H1 (cell line): ENCODE measurements at regions not wholly inside any gene's neighbourhood (a gene's known extent, or its start where the extent isn't known, plus 50 kb on each side); places are given as distances from the start of the nearest gene placed in this dataset.

ENCODE experiments used
- CTCF ChIA-PET: fragments of 300-600 bp; sonication (Branson Sonifier 250); formaldehyde crosslinking; loops from one replicate; lab custom pipeline; 2021; ENCODE audit not compliant: partially characterized antibody; lab: Charles Lee
- POLR2A ChIA-PET: fragments of 300-600 bp; sonication (Branson Sonifier 250); formaldehyde crosslinking; loops from one replicate; lab custom pipeline; 2021; ENCODE audit warnings: inconsistent platforms; ENCODE audit not compliant: partially characterized antibody; lab: Charles Lee
- DNase-seq, 2 experiments: peaks; one replicate each; pipeline versions ENCODE4 v3.0.0 to v3.0.0-alpha.2; 2010 to 2022; ENCODE audit warnings: low spot score in 2 of 2, low read depth in 1 of 2, mixed read lengths in 1 of 2
- FAIRE-seq: peaks from 2 replicates; lab custom pipeline; 2011; peaks lifted over from hg19 to GRCh38; lab: Jason Lieb, UNC
- H2AFZ ChIP-seq: 2 replicates; pipeline ENCODE4 v1.8.1; 2012; ENCODE audit warnings: low read length, inconsistent platforms
- H2AK5ac ChIP-seq: 2 replicates; pipeline ENCODE4 v1.6.1; 2013; ENCODE audit warnings: low read depth, low read length
- H2BK120ac ChIP-seq: replicated peaks from 2 replicates; pipeline ENCODE3; 2013; ENCODE audit warnings: low read depth, low read length, inconsistent platforms
- H2BK12ac ChIP-seq: 2 replicates; pipeline ENCODE4 v1.6.1; 2013; ENCODE audit warnings: low read depth, low read length
- H2BK15ac ChIP-seq: 2 replicates; pipeline ENCODE4 v1.6.1; 2013; ENCODE audit warnings: low read length
- H2BK20ac ChIP-seq: 2 replicates; pipeline ENCODE4 v1.6.1; 2013; ENCODE audit warnings: low read length
- H2BK5ac ChIP-seq: 2 replicates; pipeline ENCODE4 v1.6.1; 2013; ENCODE audit warnings: low read depth, low read length
- H3K14ac ChIP-seq: 2 replicates; pipeline ENCODE4 v1.6.1; 2013; ENCODE audit warnings: inconsistent platforms; ENCODE audit not compliant: insufficient read length
- H3K18ac ChIP-seq: 2 replicates; pipeline ENCODE4 v1.6.1; 2013; ENCODE audit warnings: low read length; ENCODE audit errors: extremely low read depth
- H3K23ac ChIP-seq: 2 replicates; pipeline ENCODE4 v1.6.1; 2013; ENCODE audit warnings: inconsistent platforms; ENCODE audit not compliant: insufficient read length
- H3K23me2 ChIP-seq: 2 replicates; pipeline ENCODE4 v1.6.1; 2013; ENCODE audit warnings: low read depth, low read length
- H3K27ac ChIP-seq: 2 replicates; pipeline ENCODE4 v1.6.1; 2011; ENCODE audit warnings: low read depth, low read length, inconsistent platforms
- H3K27me3 ChIP-seq, 4 experiments: replicated peaks in 1 of 4; 1 replicate in 1 of 4; 2 replicates in 3 of 4; pipeline versions ENCODE4 v1.6.1 to v1.8.1; 2011 to 2013; ENCODE audit warnings: low read length in 3 of 4, mild to moderate bottlenecking in 3 of 4, inconsistent platforms in 2 of 4, mixed read lengths in 2 of 4, moderate library complexity in 1 of 4; ENCODE audit not compliant: control insufficient read depth in 3 of 4, insufficient read depth in 3 of 4; ENCODE audit errors: extremely low read depth in 1 of 4
- H3K36me3 ChIP-seq, 4 experiments: 2 replicates each; pipeline versions ENCODE4 v1.6.1 to v1.8.1; 2011 to 2013; ENCODE audit warnings: mild to moderate bottlenecking in 4 of 4, low read length in 3 of 4, moderate library complexity in 2 of 4, control low read depth in 1 of 4, inconsistent platforms in 1 of 4; ENCODE audit not compliant: insufficient read depth in 4 of 4, control insufficient read depth in 2 of 4
- H3K4ac ChIP-seq: replicated peaks from 2 replicates; pipeline ENCODE3; 2013; ENCODE audit warnings: low read length, low read depth, mixed read lengths, inconsistent platforms; ENCODE audit not compliant: insufficient read length
- H3K4me1 ChIP-seq, 4 experiments: replicated peaks in 1 of 4; 1 replicate in 1 of 4; 2 replicates in 3 of 4; pipeline versions ENCODE4 v1.6.1 to v1.8.1; 2011 to 2013; ENCODE audit warnings: low read length in 3 of 4, inconsistent platforms in 2 of 4, mixed read lengths in 1 of 4; ENCODE audit not compliant: insufficient read depth in 4 of 4, control insufficient read depth in 3 of 4
- H3K4me2 ChIP-seq, 2 experiments: 2 replicates each; pipeline versions ENCODE4 v1.6.1 to v1.8.1; 2011 to 2013; ENCODE audit warnings: low read depth in 2 of 2, low read length in 2 of 2, control low read depth in 1 of 2, inconsistent platforms in 1 of 2, mild to moderate bottlenecking in 1 of 2; ENCODE audit not compliant: insufficient read depth in 1 of 2
- H3K4me3 ChIP-seq, 4 experiments: fragments of 200-600, 300-600 bp in 1 of 4; sonication (generic), shearing (Covaris generic), sonication (Bioruptor Twin) in 1 of 4; 2 replicates each; pipeline versions ENCODE4 v1.5.1 to v1.8.1; 2011 to 2016; ENCODE audit warnings: low read length in 4 of 4, low read depth in 3 of 4, control low read depth in 2 of 4, inconsistent platforms in 2 of 4, mild to moderate bottlenecking in 2 of 4, mixed read lengths in 1 of 4, moderate library complexity in 1 of 4; ENCODE audit not compliant: insufficient read depth in 2 of 4; ENCODE audit errors: extremely low read depth in 1 of 4
- H3K56ac ChIP-seq: replicated peaks from 2 replicates; pipeline ENCODE3; 2013; ENCODE audit warnings: low read depth, mild to moderate bottlenecking, mixed read lengths, low read length, inconsistent platforms; ENCODE audit not compliant: insufficient read length
- H3K79me1 ChIP-seq: 2 replicates; pipeline ENCODE4 v1.6.1; 2013; ENCODE audit warnings: low read depth, low read length, control low read depth
- H3K79me2 ChIP-seq, 2 experiments: 2 replicates each; pipeline versions ENCODE4 v1.6.1 to v1.8.1; 2012 to 2013; ENCODE audit warnings: low read length in 2 of 2, mild to moderate bottlenecking in 2 of 2, inconsistent platforms in 1 of 2; ENCODE audit not compliant: insufficient read depth in 2 of 2, control insufficient read depth in 1 of 2
- H3K9ac ChIP-seq, 4 experiments: replicated peaks in 1 of 4; 1 replicate in 1 of 4; 2 replicates in 3 of 4; pipeline versions ENCODE4 v1.6.1 to v1.8.1; 2011 to 2013; ENCODE audit warnings: low read depth in 3 of 4, low read length in 3 of 4, control low read depth in 2 of 4, mild to moderate bottlenecking in 2 of 4, moderate library complexity in 2 of 4, inconsistent platforms in 1 of 4; ENCODE audit errors: extremely low read depth in 1 of 4
- H3K9me3 ChIP-seq, 2 experiments: 2 replicates each; pipeline versions ENCODE4 v1.6.1 to v1.8.1; 2012 to 2013; ENCODE audit warnings: mild to moderate bottlenecking in 2 of 2, moderate library complexity in 2 of 2, control low read depth in 1 of 2, inconsistent platforms in 1 of 2, low read depth in 1 of 2, low read length in 1 of 2, mixed read lengths in 1 of 2; ENCODE audit not compliant: insufficient read depth in 2 of 2
- H4K20me1 ChIP-seq, 2 experiments: replicated peaks in 1 of 2; 2 replicates each; pipeline versions ENCODE3 to v1.8.1; 2011 to 2013; ENCODE audit warnings: inconsistent platforms in 2 of 2, low read length in 2 of 2, mild to moderate bottlenecking in 1 of 2; ENCODE audit not compliant: insufficient read depth in 2 of 2, control insufficient read depth in 1 of 2
- H4K5ac ChIP-seq: 2 replicates; pipeline ENCODE4 v1.6.1; 2013; ENCODE audit warnings: low read length, low read depth, mixed read lengths, inconsistent platforms; ENCODE audit not compliant: insufficient read length
- H4K8ac ChIP-seq: 2 replicates; pipeline ENCODE4 v1.8.0; 2013; ENCODE audit warnings: mild to moderate bottlenecking, moderate library complexity, low read length, inconsistent platforms; ENCODE audit not compliant: insufficient read depth; ENCODE audit errors: extremely low read depth
- H4K91ac ChIP-seq: replicated peaks from 2 replicates; pipeline ENCODE3; 2013; ENCODE audit warnings: low read length, mixed read lengths, inconsistent platforms; ENCODE audit not compliant: insufficient read length
- BACH1 ChIP-seq: IDR thresholded peaks from 2 replicates; pipeline ENCODE4 v1.6.1; 2012; ENCODE audit warnings: low read length, improper control_type of control experiment
- CREB1 ChIP-seq: IDR thresholded peaks from 2 replicates; pipeline ENCODE4 v1.6.1; 2012; ENCODE audit warnings: inconsistent platforms
- PHF8 ChIP-seq: fragments of 200-600 bp; sonication (generic); conservative IDR thresholded peaks from 2 replicates; pipeline ENCODE4 v1.7.1; 2012; ENCODE audit warnings: low read depth, mild to moderate bottlenecking, inconsistent platforms, low read length, moderate library complexity
- SIX5 ChIP-seq: IDR thresholded peaks from 2 replicates; pipeline ENCODE4 v1.6.1; 2011; ENCODE audit warnings: mild to moderate bottlenecking, low read depth, low read length
- USF2 ChIP-seq: IDR thresholded peaks from 2 replicates; pipeline ENCODE4 v1.6.1; 2011; ENCODE audit warnings: low read length, improper control_type of control experiment
- WGBS, 2 experiments: shearing (Covaris generic) in 1 of 2; methylation state at CpG; one replicate each; pipeline versions ENCODE4 v1.1.6 to v1.1.7; 2013 to 2015; ENCODE audit warnings: low lambda C conversion rate in 2 of 2, mixed read lengths in 2 of 2, inconsistent platforms in 1 of 2, low coverage in 1 of 2, missing lambda C conversion rate in 1 of 2; ENCODE audit not compliant: insufficient replicate concordance in 2 of 2, insufficient coverage in 1 of 2, insufficient read length in 1 of 2; ENCODE audit errors: extremely low coverage in 1 of 2, missing lambda C conversion rate in 1 of 2; 5-methylcytosine and 5-hydroxymethylcytosine counted together

GRCh38 chr6:9307187-9307586 lies 871.8 kb upstream of the SLC35B3 start:
- FAIRE-seq (no peak), DNase-seq (no peak)
- H4K8ac ChIP-seq, result no peak overlapping the region
- H3K14ac ChIP-seq, result no peak overlapping the region
- H3K18ac ChIP-seq, result no peak overlapping the region
- H2BK15ac ChIP-seq, result no peak overlapping the region
- no peak overlapping the region for H2BK12ac ChIP-seq
- H3K79me2 ChIP-seq, result no peaks in the 10 kb centered on the region
- H2BK120ac ChIP-seq, result no peak overlapping the region
- no peak overlapping the region for H3K9ac ChIP-seq
- H3K27me3 ChIP-seq, result no peaks in the 10 kb centered on the region
- ChIA-PET CTCF (no interaction called here), POLR2A (interaction anchor here (0.7 kb wide), 2 partner anchors 43 to 106 kb away, joined by 4 read pairs; no protein-coding TSS in a partner anchor)
- no peaks in the 10 kb centered on the region for H4K20me1 ChIP-seq
- H4K5ac ChIP-seq, result no peak overlapping the region
- H3K4ac ChIP-seq, result no peak overlapping the region
- H3K27ac ChIP-seq, result no peak overlapping the region
- no peak overlapping the region for H4K91ac ChIP-seq
- WGBS, 2 experiments, result 82% methylated on average over 3 of the region's 3 CpGs; no CpG with 5 or more reads in 1 of the 2 experiments
- H3K4me2 ChIP-seq, result no peak overlapping the region
- H3K56ac ChIP-seq, result no peak overlapping the region
- H3K4me3 ChIP-seq, result no peak overlapping the region
- no peaks in the 10 kb centered on the region; a peak in 1 of 4 replicates for H3K9me3 ChIP-seq
- H3K23ac ChIP-seq, result no peak overlapping the region
- no peaks in the 10 kb centered on the region; a peak in 1 of 7 replicates for H3K4me1 ChIP-seq
- H3K79me1 ChIP-seq, result no peaks in the 10 kb centered on the region
- H3K23me2 ChIP-seq, result no peaks in the 10 kb centered on the region
- H2AFZ ChIP-seq, result no peak overlapping the region
- no peak overlapping the region for H2AK5ac ChIP-seq
- no peak overlapping the region for H2BK20ac ChIP-seq
- TF ChIP-seq SIX5 (no peak), CREB1 (no peak), USF2 (no peak), PHF8 (no peak), BACH1 (no peak)
- H2BK5ac ChIP-seq, result no peak overlapping the region
- H3K36me3 ChIP-seq, result no peaks in the 10 kb centered on the region
